HUES6 (cell line): ENCODE measurements at regions not wholly inside any gene's neighbourhood (a gene's known extent, or its start where the extent isn't known, plus 50 kb on each side); places are given as distances from the start of the nearest gene placed in this dataset.
A peak's percentile ranks its signal among the peaks of the same experiment; 100 is the strongest.

ENCODE experiments used
- H3K27ac ChIP-seq: 2 replicates; pipeline ENCODE4 v1.7.0; 2013; ENCODE audit warnings: low read depth, mild to moderate bottlenecking, low read length, inconsistent platforms
- H3K27me3 ChIP-seq: 2 replicates; pipeline ENCODE4 v1.6.1; 2013; ENCODE audit warnings: low read length; ENCODE audit not compliant: control insufficient read depth, insufficient read depth
- H3K36me3 ChIP-seq: 2 replicates; pipeline ENCODE4 v1.6.1; 2013; ENCODE audit warnings: low read length; ENCODE audit not compliant: control insufficient read depth, insufficient read depth
- H3K4me1 ChIP-seq: 2 replicates; pipeline ENCODE4 v1.6.1; 2013; ENCODE audit warnings: low read length; ENCODE audit not compliant: control insufficient read depth, insufficient read depth
- H3K4me3 ChIP-seq: 2 replicates; pipeline ENCODE4 v1.5.1; 2013; ENCODE audit warnings: low read depth, low read length
- H3K9ac ChIP-seq: one replicate; pipeline ENCODE4 v1.6.1; 2013; ENCODE audit warnings: mild to moderate bottlenecking, low read length
- H3K9me3 ChIP-seq: 2 replicates; pipeline ENCODE4 v1.6.1; 2013; ENCODE audit warnings: low read depth, low read length; ENCODE audit not compliant: control insufficient read depth, insufficient read depth

GRCh38 chr5:109506556-109506955 is 96.8 kb upstream of the PJA2 start:
- no peaks in the 10 kb centered on the region for H3K9me3 ChIP-seq
- no peak overlapping the region for H3K4me3 ChIP-seq
- no peaks in the 10 kb centered on the region for H3K36me3 ChIP-seq
- no peak overlapping the region for H3K27ac ChIP-seq
- H3K4me1 ChIP-seq, result no peaks in the 10 kb centered on the region
- no peaks in the 10 kb centered on the region for H3K27me3 ChIP-seq
- H3K9ac ChIP-seq, result no peak overlapping the region

- Histone ChIP-seq H3K9me3 (no peaks in the 10 kb centered on the region), H3K4me1 (no peaks in the 10 kb centered on the region), H3K36me3 (no peaks in the 10 kb centered on the region), H3K9ac (no peak overlapping the region), H3K27ac (no peak overlapping the region), H3K27me3 (no peaks in the 10 kb centered on the region), H3K4me3 (no peak overlapping the region)
Measured at GRCh38 chr5:109496112-109496511, 86.3 kb upstream of the PJA2 start.

GRCh38 chr5:109487753-109488420 is 78.1 kb upstream of the PJA2 start:
- peaks cover 9% of the 10 kb centered on the region for H3K4me1 ChIP-seq
- no peaks in the 10 kb centered on the region for H3K27me3 ChIP-seq
- H3K4me3 ChIP-seq, result no peak overlapping the region; the same call in 1 of the 2 replicates

GRCh38 chr5:109486200-109486804 is 76.5 kb upstream of the PJA2 start:
- H3K36me3 ChIP-seq, result no peaks in the 10 kb centered on the region
- H3K27ac ChIP-seq, result no peak overlapping the region

More at GRCh38 chr5:109487753-109488420, 78.1 kb upstream of the PJA2 start:
- H3K27ac ChIP-seq, result no peak overlapping the region
- no peak overlapping the region for H3K9ac ChIP-seq
- H3K9me3 ChIP-seq, result no peaks in the 10 kb centered on the region; the same call in 1 of the 2 replicates
- no peaks in the 10 kb centered on the region for H3K36me3 ChIP-seq

GRCh38 chr5:109485030-109485429 is 75.3 kb upstream of the PJA2 start:
- no peaks in the 10 kb centered on the region for H3K27me3 ChIP-seq
- no peak overlapping the region for H3K27ac ChIP-seq
- H3K36me3 ChIP-seq, result no peaks in the 10 kb centered on the region
- H3K9ac ChIP-seq, result no peak overlapping the region
- no peaks in the 10 kb centered on the region; the same call in 1 of the 2 replicates for H3K9me3 ChIP-seq
- peaks cover 17% of the 10 kb centered on the region for H3K4me1 ChIP-seq
- no peak overlapping the region for H3K4me3 ChIP-seq

More at GRCh38 chr5:109486200-109486804, 76.5 kb upstream of the PJA2 start:
- Histone ChIP-seq H3K4me1 (peaks cover 17% of the 10 kb centered on the region), H3K4me3 (no peak overlapping the region), H3K9ac (no peak overlapping the region), H3K9me3 (no peaks in the 10 kb centered on the region; the same call in 1 of the 2 replicates), H3K27me3 (no peaks in the 10 kb centered on the region)

- Histone ChIP-seq H3K9me3 (no peaks in the 10 kb centered on the region; the same call in 1 of the 2 replicates), H3K4me1 (peaks cover 17% of the 10 kb centered on the region), H3K9ac (no peak overlapping the region), H3K27ac (no peak overlapping the region), H3K4me3 (no peak overlapping the region), H3K36me3 (no peaks in the 10 kb centered on the region), H3K27me3 (no peaks in the 10 kb centered on the region)
Measured at GRCh38 chr5:109484597-109484996, 74.8 kb upstream of the PJA2 start.

GRCh38 chr5:109483395-109483971 is 73.7 kb upstream of the PJA2 start:
- H3K4me1 ChIP-seq, result peaks cover 17% of the 10 kb centered on the region
- no peaks in the 10 kb centered on the region; the same call in 1 of the 2 replicates for H3K9me3 ChIP-seq
- H3K27ac ChIP-seq, result no peak overlapping the region
- no peak overlapping the region for H3K4me3 ChIP-seq
- no peak overlapping the region for H3K9ac ChIP-seq
- no peaks in the 10 kb centered on the region for H3K36me3 ChIP-seq
- H3K27me3 ChIP-seq, result no peaks in the 10 kb centered on the region

- Histone ChIP-seq H3K27ac (0 out of 2 replicates have a peak overlapping the region, but pooled peaks have one; percentile 71), H3K9ac (peak overlapping the region; percentile 23), H3K4me1 (peaks cover 17% of the 10 kb centered on the region), H3K27me3 (no peaks in the 10 kb centered on the region), H3K36me3 (no peaks in the 10 kb centered on the region), H3K4me3 (no peak overlapping the region), H3K9me3 (no peaks in the 10 kb centered on the region)
Measured at GRCh38 chr5:109482748-109483147, 73.0 kb upstream of the PJA2 start.

- no peak overlapping the region for H3K9ac ChIP-seq
- H3K36me3 ChIP-seq, result no peaks in the 10 kb centered on the region
- H3K4me1 ChIP-seq, result peaks cover 17% of the 10 kb centered on the region
- no peak overlapping the region for H3K4me3 ChIP-seq
- H3K27me3 ChIP-seq, result no peaks in the 10 kb centered on the region
- no peak overlapping the region for H3K27ac ChIP-seq
- H3K9me3 ChIP-seq, result no peaks in the 10 kb centered on the region
Measured at GRCh38 chr5:109479260-109479860, 69.6 kb upstream of the PJA2 start.

GRCh38 chr5:109478830-109479229 is 69.1 kb upstream of the PJA2 start:
- H3K9ac ChIP-seq, result no peak overlapping the region
- no peaks in the 10 kb centered on the region for H3K36me3 ChIP-seq
- H3K9me3 ChIP-seq, result no peaks in the 10 kb centered on the region
- no peak overlapping the region for H3K27ac ChIP-seq
- no peak overlapping the region for H3K4me3 ChIP-seq
- peaks cover 17% of the 10 kb centered on the region for H3K4me1 ChIP-seq
- H3K27me3 ChIP-seq, result no peaks in the 10 kb centered on the region

- no peaks in the 10 kb centered on the region for H3K27me3 ChIP-seq
- no peaks in the 10 kb centered on the region for H3K36me3 ChIP-seq
- no peak overlapping the region for H3K4me3 ChIP-seq
- no peak overlapping the region for H3K9ac ChIP-seq
- no peak overlapping the region for H3K27ac ChIP-seq
- H3K4me1 ChIP-seq, result no peaks in the 10 kb centered on the region
- no peaks in the 10 kb centered on the region for H3K9me3 ChIP-seq
Measured at GRCh38 chr5:109476292-109476691, 66.5 kb upstream of the PJA2 start.
